ENCODE measurements at regions not wholly inside any gene's neighbourhood (a gene's known extent, or its start where the extent isn't known, plus 50 kb on each side); places are given as distances from the start of the nearest gene placed in this dataset.

DNA sequence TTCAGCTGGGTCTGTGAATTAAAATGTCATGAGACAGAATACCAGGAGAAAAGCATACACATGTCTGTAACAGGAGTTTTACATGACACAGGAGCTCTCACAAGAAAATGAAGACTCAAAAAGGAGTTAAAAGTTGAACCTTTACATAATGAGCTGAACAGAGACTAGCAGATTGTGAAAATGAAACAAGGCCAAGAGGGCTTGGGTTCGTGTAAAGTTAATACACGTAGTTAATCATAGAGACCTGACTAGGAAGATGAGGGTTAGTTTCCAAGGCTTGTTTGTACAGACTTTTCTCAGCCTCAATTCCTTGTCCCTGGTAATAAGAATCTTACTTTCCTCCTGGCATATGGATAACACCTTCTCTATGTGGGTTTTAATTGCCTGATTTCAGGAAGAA lies 1294.0 kb downstream of the MAT2B start:
- no peaks in the 10 kb centered on the region for H3K27me3 ChIP-seq (ENCODE audit: control insufficient read depth in 1 of 2, insufficient read depth in 1 of 2, low read length in 2 of 2)
- H3K36me3 ChIP-seq (ENCODE audit: control insufficient read depth in 1 of 2, insufficient read depth in 2 of 2, low read depth in 1 of 2, low read length in 2 of 2): no peaks in the 10 kb centered on the region
- no peak overlapping the region for H3K4ac ChIP-seq (ENCODE audit: low read depth in 1 of 2, low read length in 2 of 2)
- no peak for DNase-seq
- H3K14ac ChIP-seq (ENCODE audit: low read length in 2 of 2): no peak overlapping the region
- WGBS: 89% methylated on average over 2 of the region's 2 CpGs
- H4K8ac ChIP-seq (ENCODE audit: low read length): no peak overlapping the region
- H2BK12ac ChIP-seq (ENCODE audit: low read length in 2 of 2): no peak overlapping the region
- no peaks in the 10 kb centered on the region for H3K4me1 ChIP-seq (ENCODE audit: control insufficient read depth, insufficient read depth, low read depth, low read length)
- H2BK120ac ChIP-seq (ENCODE audit: low read depth, low read length): no peak overlapping the region
- H3K9ac ChIP-seq (ENCODE audit: low read length): no peak overlapping the region
- no peak overlapping the region for H3K23ac ChIP-seq (ENCODE audit: low read length in 2 of 2)
- no peak overlapping the region for H3K4me2 ChIP-seq (ENCODE audit: low read length, poor library complexity, severe bottlenecking)
- no peak overlapping the region for H2BK15ac ChIP-seq (ENCODE audit: low read depth, poor library complexity, severe bottlenecking)
- H3K18ac ChIP-seq (ENCODE audit: low read depth in 1 of 2, low read length in 2 of 2): no peak overlapping the region
- no peak overlapping the region for H2AFZ ChIP-seq (ENCODE audit: low read depth, low read length)
- no peak overlapping the region for H4K91ac ChIP-seq (ENCODE audit: low read length)
- no peaks in the 10 kb centered on the region for H3K79me1 ChIP-seq (replicated peaks; ENCODE audit: low read length, poor library complexity, severe bottlenecking)
- H3K27ac ChIP-seq (ENCODE audit: low read length, poor library complexity, severe bottlenecking): no peak overlapping the region
- peaks cover 11% of the 10 kb centered on the region for H3K9me3 ChIP-seq (ENCODE audit: control insufficient read depth, low read length)
- H2BK5ac ChIP-seq (ENCODE audit: low read depth, low read length, poor library complexity, severe bottlenecking): no peak overlapping the region
- H3K4me3 ChIP-seq (ENCODE audit: insufficient read depth in 1 of 2, low read depth in 1 of 2, low read length in 2 of 2): no peak overlapping the region
- no peak overlapping the region for H2AK5ac ChIP-seq (ENCODE audit: low read length, severe bottlenecking)

DNA sequence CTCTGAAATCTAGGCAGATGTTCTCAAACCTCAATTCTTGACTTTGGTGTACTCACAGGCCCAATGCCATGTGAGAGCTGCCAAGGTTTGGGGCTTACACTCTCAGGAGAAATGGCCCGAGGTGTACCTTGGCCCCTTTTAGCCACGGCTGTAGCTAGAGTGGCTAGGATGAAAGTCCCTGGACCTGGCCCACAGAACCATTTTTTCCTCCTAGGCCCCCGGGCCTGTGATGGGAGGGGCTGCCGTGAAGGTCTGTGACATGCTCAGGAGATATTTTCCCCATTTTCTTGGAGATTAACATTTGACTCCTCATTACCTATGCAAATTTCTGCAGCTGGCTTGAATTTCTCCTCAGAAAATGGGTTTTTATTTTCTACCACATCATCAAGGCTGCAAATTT lies 1296.5 kb downstream of the MAT2B start:
- no peaks in the 10 kb centered on the region for H3K79me1 ChIP-seq (replicated peaks; ENCODE audit: low read length, poor library complexity, severe bottlenecking)
- H2BK5ac ChIP-seq (ENCODE audit: low read depth, low read length, poor library complexity, severe bottlenecking): no peak overlapping the region
- peaks cover 11% of the 10 kb centered on the region for H3K9me3 ChIP-seq (ENCODE audit: control insufficient read depth, low read length)
- no peak overlapping the region for H4K8ac ChIP-seq (ENCODE audit: low read length)
- no peak overlapping the region for H2BK15ac ChIP-seq (ENCODE audit: low read depth, poor library complexity, severe bottlenecking)
- no peaks in the 10 kb centered on the region for H3K27me3 ChIP-seq (ENCODE audit: control insufficient read depth in 1 of 2, insufficient read depth in 1 of 2, low read length in 2 of 2)
- no peak overlapping the region for H4K91ac ChIP-seq (ENCODE audit: low read length)
- WGBS: 83% methylated on average over 4 of the region's 4 CpGs
- H2BK120ac ChIP-seq (ENCODE audit: low read depth, low read length): no peak overlapping the region
- H3K36me3 ChIP-seq (ENCODE audit: control insufficient read depth in 1 of 2, insufficient read depth in 2 of 2, low read depth in 1 of 2, low read length in 2 of 2): no peaks in the 10 kb centered on the region
- no peak overlapping the region for H3K18ac ChIP-seq (ENCODE audit: low read depth in 1 of 2, low read length in 2 of 2)
- H2AK5ac ChIP-seq (ENCODE audit: low read length, severe bottlenecking): no peak overlapping the region
- H3K9ac ChIP-seq (ENCODE audit: low read length): no peak overlapping the region
- no peak overlapping the region for H3K27ac ChIP-seq (ENCODE audit: low read length, poor library complexity, severe bottlenecking)
- H3K4me1 ChIP-seq (ENCODE audit: control insufficient read depth, insufficient read depth, low read depth, low read length): no peaks in the 10 kb centered on the region
- H2BK12ac ChIP-seq (ENCODE audit: low read length in 2 of 2): no peak overlapping the region
- H3K4me3 ChIP-seq (ENCODE audit: insufficient read depth in 1 of 2, low read depth in 1 of 2, low read length in 2 of 2): no peak overlapping the region
- H3K4me2 ChIP-seq (ENCODE audit: low read length, poor library complexity, severe bottlenecking): no peak overlapping the region
- DNase-seq: no peak
- no peak overlapping the region for H3K23ac ChIP-seq (ENCODE audit: low read length in 2 of 2)
- H3K4ac ChIP-seq (ENCODE audit: low read depth in 1 of 2, low read length in 2 of 2): no peak overlapping the region
- no peak overlapping the region for H3K14ac ChIP-seq (ENCODE audit: low read length in 2 of 2)
- no peak overlapping the region for H2AFZ ChIP-seq (ENCODE audit: low read depth, low read length)

DNA sequence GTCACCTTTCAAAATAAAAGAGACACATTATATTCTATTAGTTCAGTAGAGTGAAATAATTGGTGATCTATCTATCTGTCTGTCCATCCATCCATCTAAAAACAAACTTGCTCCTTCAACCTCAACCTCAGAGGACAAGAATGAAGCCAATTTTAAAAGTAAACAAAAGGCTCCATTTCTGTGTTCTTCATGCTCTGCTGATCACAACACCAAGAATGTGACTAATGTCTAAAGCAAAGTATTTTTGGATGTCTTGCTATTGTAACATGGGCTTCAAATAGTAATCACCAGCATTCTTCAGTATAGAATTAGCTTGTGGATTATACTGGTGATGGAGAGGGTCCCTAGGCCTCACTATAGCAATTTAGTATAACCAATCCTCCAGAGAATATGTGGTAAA lies 1304.4 kb downstream of the MAT2B start:
- H4K8ac ChIP-seq (ENCODE audit: low read length): no peak overlapping the region
- no peak overlapping the region for H4K91ac ChIP-seq (ENCODE audit: low read length)
- no peak overlapping the region for H2BK15ac ChIP-seq (ENCODE audit: low read depth, poor library complexity, severe bottlenecking)
- H3K9ac ChIP-seq (ENCODE audit: low read length): no peak overlapping the region
- no peak overlapping the region for H3K14ac ChIP-seq (ENCODE audit: low read length in 2 of 2)
- H3K27ac ChIP-seq (ENCODE audit: low read length, poor library complexity, severe bottlenecking): peak overlapping the region; percentile 72
- no peaks in the 10 kb centered on the region for H3K9me3 ChIP-seq (ENCODE audit: control insufficient read depth, low read length)
- DNase-seq: peak; percentile 4
- H3K4ac ChIP-seq (ENCODE audit: low read depth in 1 of 2, low read length in 2 of 2): no peak overlapping the region
- H3K36me3 ChIP-seq (ENCODE audit: control insufficient read depth in 1 of 2, insufficient read depth in 2 of 2, low read depth in 1 of 2, low read length in 2 of 2): no peaks in the 10 kb centered on the region
- no peak overlapping the region for H2AK5ac ChIP-seq (ENCODE audit: low read length, severe bottlenecking)
- H3K4me3 ChIP-seq (ENCODE audit: insufficient read depth in 1 of 2, low read depth in 1 of 2, low read length in 2 of 2): no peak overlapping the region
- no peak overlapping the region for H3K4me2 ChIP-seq (ENCODE audit: low read length, poor library complexity, severe bottlenecking)
- no peaks in the 10 kb centered on the region for H3K4me1 ChIP-seq (ENCODE audit: control insufficient read depth, insufficient read depth, low read depth, low read length)
- H3K18ac ChIP-seq (ENCODE audit: low read depth in 1 of 2, low read length in 2 of 2): no peak overlapping the region
- no peak overlapping the region for H2BK120ac ChIP-seq (ENCODE audit: low read depth, low read length)
- H2BK12ac ChIP-seq (ENCODE audit: low read length in 2 of 2): no peak overlapping the region
- no peak overlapping the region for H2AFZ ChIP-seq (ENCODE audit: low read depth, low read length)
- no peaks in the 10 kb centered on the region for H3K27me3 ChIP-seq (ENCODE audit: control insufficient read depth in 1 of 2, insufficient read depth in 1 of 2, low read length in 2 of 2)
- H3K23ac ChIP-seq (ENCODE audit: low read length in 2 of 2): no peak overlapping the region
- no peaks in the 10 kb centered on the region for H3K79me1 ChIP-seq (replicated peaks; ENCODE audit: low read length, poor library complexity, severe bottlenecking)
- H2BK5ac ChIP-seq (ENCODE audit: low read depth, low read length, poor library complexity, severe bottlenecking): no peak overlapping the region

DNA sequence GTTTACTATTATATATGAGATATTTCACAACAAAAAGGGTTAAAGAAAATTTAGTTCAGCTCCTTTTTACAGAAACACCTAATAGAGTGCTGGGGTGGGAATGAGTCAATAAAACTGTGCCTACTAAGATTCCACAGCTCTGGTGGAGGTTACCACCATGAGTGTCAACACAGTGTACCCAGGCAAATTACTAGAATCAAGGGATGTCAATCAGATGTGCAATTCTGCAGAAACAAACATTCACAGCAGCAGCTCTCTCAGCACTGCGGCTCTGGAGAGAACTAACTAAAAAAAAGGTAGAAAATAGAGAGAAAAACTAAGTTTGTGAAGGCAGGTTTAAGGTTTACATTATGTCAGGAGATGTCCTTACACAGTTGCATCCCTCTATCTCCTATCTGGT lies 1313.0 kb downstream of the MAT2B start:
- Histone ChIP-seq H2AFZ (ENCODE audit: low read depth, low read length) (no peak overlapping the region), H3K23ac (ENCODE audit: low read length in 2 of 2) (no peak overlapping the region), H3K9me3 (ENCODE audit: control insufficient read depth, low read length) (no peaks in the 10 kb centered on the region), H3K9ac (ENCODE audit: low read length) (no peak overlapping the region), H2BK120ac (ENCODE audit: low read depth, low read length) (no peak overlapping the region), H3K36me3 (ENCODE audit: control insufficient read depth in 1 of 2, insufficient read depth in 2 of 2, low read depth in 1 of 2, low read length in 2 of 2) (no peaks in the 10 kb centered on the region), H3K18ac (ENCODE audit: low read depth in 1 of 2, low read length in 2 of 2) (no peak overlapping the region), H3K79me1 (replicated peaks; ENCODE audit: low read length, poor library complexity, severe bottlenecking) (no peaks in the 10 kb centered on the region), H3K4me2 (ENCODE audit: low read length, poor library complexity, severe bottlenecking) (no peak overlapping the region), H2BK12ac (ENCODE audit: low read length in 2 of 2) (no peak overlapping the region), H4K8ac (ENCODE audit: low read length) (no peak overlapping the region), H2BK5ac (ENCODE audit: low read depth, low read length, poor library complexity, severe bottlenecking) (no peak overlapping the region), H3K4me3 (ENCODE audit: insufficient read depth in 1 of 2, low read depth in 1 of 2, low read length in 2 of 2) (no peak overlapping the region), H3K14ac (ENCODE audit: low read length in 2 of 2) (no peak overlapping the region), H3K27me3 (ENCODE audit: control insufficient read depth in 1 of 2, insufficient read depth in 1 of 2, low read length in 2 of 2) (no peaks in the 10 kb centered on the region), H3K27ac (ENCODE audit: low read length, poor library complexity, severe bottlenecking) (no peak overlapping the region), H2BK15ac (ENCODE audit: low read depth, poor library complexity, severe bottlenecking) (no peak overlapping the region), H4K91ac (ENCODE audit: low read length) (no peak overlapping the region), H2AK5ac (ENCODE audit: low read length, severe bottlenecking) (no peak overlapping the region), H3K4ac (ENCODE audit: low read depth in 1 of 2, low read length in 2 of 2) (no peak overlapping the region), H3K4me1 (ENCODE audit: control insufficient read depth, insufficient read depth, low read depth, low read length) (no peaks in the 10 kb centered on the region)
- DNase-seq: no peak
- WGBS: no CpG with 5 or more reads among the region's 1 CpG
